ENCODE measurements at regions not wholly inside any gene's neighbourhood (a gene's known extent, or its start where the extent isn't known, plus 50 kb on each side); places are given as distances from the start of the nearest gene placed in this dataset.

- Histone ChIP-seq H3K4me1 (ENCODE audit: control insufficient read depth, insufficient read depth, low read length) (no peaks in the 10 kb centered on the region), H3K4me3 (ENCODE audit: low read depth in 2 of 2, low read length in 2 of 2) (no peak overlapping the region), H3K27ac (ENCODE audit: low read length) (no peak overlapping the region), H3K9me3 (ENCODE audit: control insufficient read depth, insufficient read depth, low read depth, low read length) (no peaks in the 10 kb centered on the region), H3K27me3 (ENCODE audit: control insufficient read depth, insufficient read depth, low read length) (peaks cover 13% of the 10 kb centered on the region), H3K36me3 (ENCODE audit: control insufficient read depth, insufficient read depth, low read length) (no peaks in the 10 kb centered on the region)
- no peak for DNase-seq (ENCODE audit: low read depth, low spot score)
- in situ Hi-C loops (cut with HindIII; ENCODE audit: low pct_unique_long_range_greater_than_20kb, low sequenced_read_pairs): no loop called here
- no peak for ATAC-seq
- ChIA-PET POLR2A (no interaction called here), CTCF (no interaction called here)
- BruUV-seq (replicated peaks): no TSS peak
- intact Hi-C loops (cut with micrococcal nuclease; ENCODE audit: unreplicated experiment): no loop called here
- TF ChIP-seq POLR2AphosphoS5 (IDR thresholded peaks at IDR 0.05; ENCODE audit: low read depth, low read length) (no peak), TCF7L2 (IDR thresholded peaks at IDR 0.05; ENCODE audit: low read depth, low read length) (no peak), SIN3A (IDR thresholded peaks at IDR 0.05; ENCODE audit: borderline replicate concordance, insufficient read depth, low read depth, low read length) (no peak)
- TF ChIP-seq, protein P1, sequence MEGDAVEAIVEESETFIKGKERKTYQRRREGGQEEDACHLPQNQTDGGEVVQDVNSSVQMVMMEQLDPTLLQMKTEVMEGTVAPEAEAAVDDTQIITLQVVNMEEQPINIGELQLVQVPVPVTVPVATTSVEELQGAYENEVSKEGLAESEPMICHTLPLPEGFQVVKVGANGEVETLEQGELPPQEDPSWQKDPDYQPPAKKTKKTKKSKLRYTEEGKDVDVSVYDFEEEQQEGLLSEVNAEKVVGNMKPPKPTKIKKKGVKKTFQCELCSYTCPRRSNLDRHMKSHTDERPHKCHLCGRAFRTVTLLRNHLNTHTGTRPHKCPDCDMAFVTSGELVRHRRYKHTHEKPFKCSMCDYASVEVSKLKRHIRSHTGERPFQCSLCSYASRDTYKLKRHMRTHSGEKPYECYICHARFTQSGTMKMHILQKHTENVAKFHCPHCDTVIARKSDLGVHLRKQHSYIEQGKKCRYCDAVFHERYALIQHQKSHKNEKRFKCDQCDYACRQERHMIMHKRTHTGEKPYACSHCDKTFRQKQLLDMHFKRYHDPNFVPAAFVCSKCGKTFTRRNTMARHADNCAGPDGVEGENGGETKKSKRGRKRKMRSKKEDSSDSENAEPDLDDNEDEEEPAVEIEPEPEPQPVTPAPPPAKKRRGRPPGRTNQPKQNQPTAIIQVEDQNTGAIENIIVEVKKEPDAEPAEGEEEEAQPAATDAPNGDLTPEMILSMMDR (IDR thresholded peaks at IDR 0.05): no peak
- TF ChIP-seq, protein P2, sequence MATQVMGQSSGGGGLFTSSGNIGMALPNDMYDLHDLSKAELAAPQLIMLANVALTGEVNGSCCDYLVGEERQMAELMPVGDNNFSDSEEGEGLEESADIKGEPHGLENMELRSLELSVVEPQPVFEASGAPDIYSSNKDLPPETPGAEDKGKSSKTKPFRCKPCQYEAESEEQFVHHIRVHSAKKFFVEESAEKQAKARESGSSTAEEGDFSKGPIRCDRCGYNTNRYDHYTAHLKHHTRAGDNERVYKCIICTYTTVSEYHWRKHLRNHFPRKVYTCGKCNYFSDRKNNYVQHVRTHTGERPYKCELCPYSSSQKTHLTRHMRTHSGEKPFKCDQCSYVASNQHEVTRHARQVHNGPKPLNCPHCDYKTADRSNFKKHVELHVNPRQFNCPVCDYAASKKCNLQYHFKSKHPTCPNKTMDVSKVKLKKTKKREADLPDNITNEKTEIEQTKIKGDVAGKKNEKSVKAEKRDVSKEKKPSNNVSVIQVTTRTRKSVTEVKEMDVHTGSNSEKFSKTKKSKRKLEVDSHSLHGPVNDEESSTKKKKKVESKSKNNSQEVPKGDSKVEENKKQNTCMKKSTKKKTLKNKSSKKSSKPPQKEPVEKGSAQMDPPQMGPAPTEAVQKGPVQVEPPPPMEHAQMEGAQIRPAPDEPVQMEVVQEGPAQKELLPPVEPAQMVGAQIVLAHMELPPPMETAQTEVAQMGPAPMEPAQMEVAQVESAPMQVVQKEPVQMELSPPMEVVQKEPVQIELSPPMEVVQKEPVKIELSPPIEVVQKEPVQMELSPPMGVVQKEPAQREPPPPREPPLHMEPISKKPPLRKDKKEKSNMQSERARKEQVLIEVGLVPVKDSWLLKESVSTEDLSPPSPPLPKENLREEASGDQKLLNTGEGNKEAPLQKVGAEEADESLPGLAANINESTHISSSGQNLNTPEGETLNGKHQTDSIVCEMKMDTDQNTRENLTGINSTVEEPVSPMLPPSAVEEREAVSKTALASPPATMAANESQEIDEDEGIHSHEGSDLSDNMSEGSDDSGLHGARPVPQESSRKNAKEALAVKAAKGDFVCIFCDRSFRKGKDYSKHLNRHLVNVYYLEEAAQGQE (IDR thresholded peaks at IDR 0.05; ENCODE audit: insufficient read depth in 1 of 2, low read depth in 2 of 2, low read length in 1 of 2): no peak
These were observed 52.1 kb upstream of the CHST1 start for GRCh38 chr11:45717526-45717925.

DNA sequence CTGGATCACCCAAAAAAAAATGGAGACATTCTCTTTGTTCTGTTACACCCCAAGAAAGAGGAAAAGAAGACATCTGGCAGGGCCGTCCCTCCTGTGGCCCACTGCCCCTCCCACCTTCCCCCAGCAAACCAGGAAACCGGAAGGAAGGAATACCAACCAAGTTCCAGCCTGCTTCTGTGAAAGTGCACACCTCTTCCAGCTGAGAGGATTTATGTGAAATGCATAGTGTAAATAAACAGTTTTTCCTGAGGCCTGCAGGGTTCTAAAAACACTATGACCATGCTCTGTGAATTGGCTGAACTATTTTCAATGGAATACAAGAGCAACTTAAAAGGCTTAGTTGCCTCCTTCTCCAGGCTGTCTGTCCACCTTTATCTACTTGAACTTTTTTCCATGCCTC is 50.0 kb upstream of the CHST1 start:
- Histone ChIP-seq H3K9me3 (ENCODE audit: control insufficient read depth, insufficient read depth, low read depth, low read length) (no peaks in the 10 kb centered on the region), H3K36me3 (ENCODE audit: control insufficient read depth, insufficient read depth, low read length) (no peaks in the 10 kb centered on the region), H3K27ac (ENCODE audit: low read length) (no peak overlapping the region), H3K4me3 (ENCODE audit: low read depth in 2 of 2, low read length in 2 of 2) (no peak overlapping the region), H3K27me3 (ENCODE audit: control insufficient read depth, insufficient read depth, low read length) (peaks cover 25% of the 10 kb centered on the region), H3K4me1 (ENCODE audit: control insufficient read depth, insufficient read depth, low read length) (no peaks in the 10 kb centered on the region)
- no peak for DNase-seq (ENCODE audit: low read depth, low spot score)
- BruUV-seq (replicated peaks): no TSS peak
- ChIA-PET CTCF (interaction anchor here (0.5 kb wide), 1 partner anchor 61 kb away, joined by 6 read pairs; no protein-coding TSS in a partner anchor), POLR2A (no interaction called here)
- TF ChIP-seq, protein P2 (IDR thresholded peaks at IDR 0.05; ENCODE audit: insufficient read depth in 1 of 2, low read depth in 2 of 2, low read length in 1 of 2): no peak
- TF ChIP-seq, protein P1 (IDR thresholded peaks at IDR 0.05): no peak
- TF ChIP-seq POLR2AphosphoS5 (IDR thresholded peaks at IDR 0.05; ENCODE audit: low read depth, low read length): no peak
- TF ChIP-seq SIN3A (IDR thresholded peaks at IDR 0.05; ENCODE audit: borderline replicate concordance, insufficient read depth, low read depth, low read length): no peak
- TF ChIP-seq TCF7L2 (IDR thresholded peaks at IDR 0.05; ENCODE audit: low read depth, low read length): no peak
- intact Hi-C loops (cut with micrococcal nuclease; ENCODE audit: unreplicated experiment) (no loop called here), in situ Hi-C loops (cut with HindIII; ENCODE audit: low pct_unique_long_range_greater_than_20kb, low sequenced_read_pairs) (no loop called here)
- ATAC-seq: no peak
